H1 (cell line): ENCODE measurements at regions not wholly inside any gene's neighbourhood (a gene's known extent, or its start where the extent isn't known, plus 50 kb on each side); places are given as distances from the start of the nearest gene placed in this dataset.

Experiments used
- CTCF ChIA-PET: fragments of 300-600 bp; sonication (Branson Sonifier 250); formaldehyde crosslinking; loops from one replicate; lab custom pipeline; 2021; ENCODE audit not compliant: partially characterized antibody; lab: Charles Lee
- POLR2A ChIA-PET: fragments of 300-600 bp; sonication (Branson Sonifier 250); formaldehyde crosslinking; loops from one replicate; lab custom pipeline; 2021; ENCODE audit warnings: inconsistent platforms; ENCODE audit not compliant: partially characterized antibody; lab: Charles Lee
- DNase-seq, 2 experiments: peaks; one replicate each; pipeline versions ENCODE4 v3.0.0 to v3.0.0-alpha.2; 2010 to 2022; ENCODE audit warnings: low spot score in 2 of 2, low read depth in 1 of 2, mixed read lengths in 1 of 2
- FAIRE-seq: peaks from 2 replicates; lab custom pipeline; 2011; peaks lifted over from hg19 to GRCh38; lab: Jason Lieb, UNC
- H2AFZ ChIP-seq: 2 replicates; pipeline ENCODE4 v1.8.1; 2012; ENCODE audit warnings: low read length, inconsistent platforms
- H2AK5ac ChIP-seq: 2 replicates; pipeline ENCODE4 v1.6.1; 2013; ENCODE audit warnings: low read depth, low read length
- H2BK120ac ChIP-seq: replicated peaks from 2 replicates; pipeline ENCODE3; 2013; ENCODE audit warnings: low read depth, low read length, inconsistent platforms
- H2BK12ac ChIP-seq: 2 replicates; pipeline ENCODE4 v1.6.1; 2013; ENCODE audit warnings: low read depth, low read length
- H2BK15ac ChIP-seq: 2 replicates; pipeline ENCODE4 v1.6.1; 2013; ENCODE audit warnings: low read length
- H2BK20ac ChIP-seq: 2 replicates; pipeline ENCODE4 v1.6.1; 2013; ENCODE audit warnings: low read length
- H2BK5ac ChIP-seq: 2 replicates; pipeline ENCODE4 v1.6.1; 2013; ENCODE audit warnings: low read depth, low read length
- H3K14ac ChIP-seq: 2 replicates; pipeline ENCODE4 v1.6.1; 2013; ENCODE audit warnings: inconsistent platforms; ENCODE audit not compliant: insufficient read length
- H3K18ac ChIP-seq: 2 replicates; pipeline ENCODE4 v1.6.1; 2013; ENCODE audit warnings: low read length; ENCODE audit errors: extremely low read depth
- H3K23ac ChIP-seq: 2 replicates; pipeline ENCODE4 v1.6.1; 2013; ENCODE audit warnings: inconsistent platforms; ENCODE audit not compliant: insufficient read length
- H3K23me2 ChIP-seq: 2 replicates; pipeline ENCODE4 v1.6.1; 2013; ENCODE audit warnings: low read depth, low read length
- H3K27ac ChIP-seq: 2 replicates; pipeline ENCODE4 v1.6.1; 2011; ENCODE audit warnings: low read depth, low read length, inconsistent platforms
- H3K27me3 ChIP-seq, 4 experiments: replicated peaks in 1 of 4; 1 replicate in 1 of 4; 2 replicates in 3 of 4; pipeline versions ENCODE4 v1.6.1 to v1.8.1; 2011 to 2013; ENCODE audit warnings: low read length in 3 of 4, mild to moderate bottlenecking in 3 of 4, inconsistent platforms in 2 of 4, mixed read lengths in 2 of 4, moderate library complexity in 1 of 4; ENCODE audit not compliant: control insufficient read depth in 3 of 4, insufficient read depth in 3 of 4; ENCODE audit errors: extremely low read depth in 1 of 4
- H3K36me3 ChIP-seq, 4 experiments: 2 replicates each; pipeline versions ENCODE4 v1.6.1 to v1.8.1; 2011 to 2013; ENCODE audit warnings: mild to moderate bottlenecking in 4 of 4, low read length in 3 of 4, moderate library complexity in 2 of 4, control low read depth in 1 of 4, inconsistent platforms in 1 of 4; ENCODE audit not compliant: insufficient read depth in 4 of 4, control insufficient read depth in 2 of 4
- H3K4ac ChIP-seq: replicated peaks from 2 replicates; pipeline ENCODE3; 2013; ENCODE audit warnings: low read length, low read depth, mixed read lengths, inconsistent platforms; ENCODE audit not compliant: insufficient read length
- H3K4me1 ChIP-seq, 4 experiments: replicated peaks in 1 of 4; 1 replicate in 1 of 4; 2 replicates in 3 of 4; pipeline versions ENCODE4 v1.6.1 to v1.8.1; 2011 to 2013; ENCODE audit warnings: low read length in 3 of 4, inconsistent platforms in 2 of 4, mixed read lengths in 1 of 4; ENCODE audit not compliant: insufficient read depth in 4 of 4, control insufficient read depth in 3 of 4
- H3K4me2 ChIP-seq, 2 experiments: 2 replicates each; pipeline versions ENCODE4 v1.6.1 to v1.8.1; 2011 to 2013; ENCODE audit warnings: low read depth in 2 of 2, low read length in 2 of 2, control low read depth in 1 of 2, inconsistent platforms in 1 of 2, mild to moderate bottlenecking in 1 of 2; ENCODE audit not compliant: insufficient read depth in 1 of 2
- H3K4me3 ChIP-seq, 4 experiments: fragments of 200-600, 300-600 bp in 1 of 4; sonication (generic), shearing (Covaris generic), sonication (Bioruptor Twin) in 1 of 4; 2 replicates each; pipeline versions ENCODE4 v1.5.1 to v1.8.1; 2011 to 2016; ENCODE audit warnings: low read length in 4 of 4, low read depth in 3 of 4, control low read depth in 2 of 4, inconsistent platforms in 2 of 4, mild to moderate bottlenecking in 2 of 4, mixed read lengths in 1 of 4, moderate library complexity in 1 of 4; ENCODE audit not compliant: insufficient read depth in 2 of 4; ENCODE audit errors: extremely low read depth in 1 of 4
- H3K56ac ChIP-seq: replicated peaks from 2 replicates; pipeline ENCODE3; 2013; ENCODE audit warnings: low read depth, mild to moderate bottlenecking, mixed read lengths, low read length, inconsistent platforms; ENCODE audit not compliant: insufficient read length
- H3K79me1 ChIP-seq: 2 replicates; pipeline ENCODE4 v1.6.1; 2013; ENCODE audit warnings: low read depth, low read length, control low read depth
- H3K79me2 ChIP-seq, 2 experiments: 2 replicates each; pipeline versions ENCODE4 v1.6.1 to v1.8.1; 2012 to 2013; ENCODE audit warnings: low read length in 2 of 2, mild to moderate bottlenecking in 2 of 2, inconsistent platforms in 1 of 2; ENCODE audit not compliant: insufficient read depth in 2 of 2, control insufficient read depth in 1 of 2
- H3K9ac ChIP-seq, 4 experiments: replicated peaks in 1 of 4; 1 replicate in 1 of 4; 2 replicates in 3 of 4; pipeline versions ENCODE4 v1.6.1 to v1.8.1; 2011 to 2013; ENCODE audit warnings: low read depth in 3 of 4, low read length in 3 of 4, control low read depth in 2 of 4, mild to moderate bottlenecking in 2 of 4, moderate library complexity in 2 of 4, inconsistent platforms in 1 of 4; ENCODE audit errors: extremely low read depth in 1 of 4
- H3K9me3 ChIP-seq, 2 experiments: 2 replicates each; pipeline versions ENCODE4 v1.6.1 to v1.8.1; 2012 to 2013; ENCODE audit warnings: mild to moderate bottlenecking in 2 of 2, moderate library complexity in 2 of 2, control low read depth in 1 of 2, inconsistent platforms in 1 of 2, low read depth in 1 of 2, low read length in 1 of 2, mixed read lengths in 1 of 2; ENCODE audit not compliant: insufficient read depth in 2 of 2
- H4K20me1 ChIP-seq, 2 experiments: replicated peaks in 1 of 2; 2 replicates each; pipeline versions ENCODE3 to v1.8.1; 2011 to 2013; ENCODE audit warnings: inconsistent platforms in 2 of 2, low read length in 2 of 2, mild to moderate bottlenecking in 1 of 2; ENCODE audit not compliant: insufficient read depth in 2 of 2, control insufficient read depth in 1 of 2
- H4K5ac ChIP-seq: 2 replicates; pipeline ENCODE4 v1.6.1; 2013; ENCODE audit warnings: low read length, low read depth, mixed read lengths, inconsistent platforms; ENCODE audit not compliant: insufficient read length
- H4K8ac ChIP-seq: 2 replicates; pipeline ENCODE4 v1.8.0; 2013; ENCODE audit warnings: mild to moderate bottlenecking, moderate library complexity, low read length, inconsistent platforms; ENCODE audit not compliant: insufficient read depth; ENCODE audit errors: extremely low read depth
- H4K91ac ChIP-seq: replicated peaks from 2 replicates; pipeline ENCODE3; 2013; ENCODE audit warnings: low read length, mixed read lengths, inconsistent platforms; ENCODE audit not compliant: insufficient read length
- CHD2 ChIP-seq: IDR thresholded peaks from 2 replicates; pipeline ENCODE4 v1.6.1; 2012; ENCODE audit warnings: low read length, improper control_type of control experiment
- CTBP2 ChIP-seq: IDR thresholded peaks from 2 replicates; pipeline ENCODE4 v1.7.0; 2011; ENCODE audit warnings: borderline replicate concordance, mild to moderate bottlenecking, moderate library complexity, mixed read lengths, low read length; ENCODE audit not compliant: insufficient read depth, insufficient read length
- JUN ChIP-seq: IDR thresholded peaks from 2 replicates; pipeline ENCODE4 v1.6.1; 2011; ENCODE audit warnings: low read depth, mild to moderate bottlenecking, improper control_type of control experiment, low read length
- RAD21 ChIP-seq, 2 experiments: IDR thresholded peaks in 1 of 2; conservative IDR thresholded peaks in 1 of 2; 2 replicates each; pipeline ENCODE4 v1.6.1; 2011; ENCODE audit warnings: low read depth in 2 of 2, low read length in 2 of 2, improper control_type of control experiment in 1 of 2, inconsistent platforms in 1 of 2, mild to moderate bottlenecking in 1 of 2, moderate library complexity in 1 of 2
- SP1 ChIP-seq: IDR thresholded peaks from 2 replicates; pipeline ENCODE4 v1.6.1; 2011; ENCODE audit warnings: low read depth, low read length
- WGBS, 2 experiments: shearing (Covaris generic) in 1 of 2; methylation state at CpG; one replicate each; pipeline versions ENCODE4 v1.1.6 to v1.1.7; 2013 to 2015; ENCODE audit warnings: low lambda C conversion rate in 2 of 2, mixed read lengths in 2 of 2, inconsistent platforms in 1 of 2, low coverage in 1 of 2, missing lambda C conversion rate in 1 of 2; ENCODE audit not compliant: insufficient replicate concordance in 2 of 2, insufficient coverage in 1 of 2, insufficient read length in 1 of 2; ENCODE audit errors: extremely low coverage in 1 of 2, missing lambda C conversion rate in 1 of 2; 5-methylcytosine and 5-hydroxymethylcytosine counted together

DNA sequence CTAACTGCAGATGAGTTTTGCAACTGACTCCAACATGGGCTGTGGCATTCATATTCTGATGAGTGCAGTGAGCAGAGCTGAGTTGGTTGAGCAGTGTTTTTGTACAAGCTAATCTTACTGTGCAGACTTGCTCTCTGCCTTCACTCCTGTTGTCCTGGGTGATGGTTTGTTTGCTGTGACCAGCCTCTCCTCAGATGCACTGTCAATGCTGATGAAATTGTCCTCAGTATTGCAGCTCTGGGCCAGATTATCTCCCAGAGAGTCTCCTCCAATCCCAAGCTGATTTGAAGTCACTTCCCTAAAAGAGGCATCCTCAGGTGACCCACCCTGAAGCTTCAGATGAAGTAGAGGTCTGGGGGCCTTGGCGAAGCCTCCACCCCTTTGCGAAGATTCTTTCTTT lies 581.8 kb downstream of the ACTL7B start:
- Histone ChIP-seq H3K14ac (no peak overlapping the region), H2AK5ac (no peak overlapping the region), H3K9me3 (no peaks in the 10 kb centered on the region), H3K79me2 (no peaks in the 10 kb centered on the region), H3K27ac (no peak overlapping the region), H3K9ac (no peak overlapping the region), H4K91ac (no peak overlapping the region), H4K20me1 (no peaks in the 10 kb centered on the region), H3K4me1 (peaks cover 5 to 12% (median 7%) of the 10 kb centered on the region in 4 experiments; a peak in 5 of 7 replicates), H3K27me3 (no peaks in the 10 kb centered on the region), H2BK20ac (no peak overlapping the region), H3K4me3 (no peak overlapping the region), H3K4ac (no peak overlapping the region), H3K79me1 (no peaks in the 10 kb centered on the region), H4K5ac (no peak overlapping the region), H4K8ac (no peak overlapping the region), H2BK12ac (no peak overlapping the region), H2AFZ (no peak overlapping the region), H2BK15ac (no peak overlapping the region), H3K23me2 (no peaks in the 10 kb centered on the region), H3K56ac (no peak overlapping the region), H3K36me3 (no peaks in the 10 kb centered on the region), H3K18ac (no peak overlapping the region), H2BK5ac (no peak overlapping the region), H3K4me2 (no peak overlapping the region), H2BK120ac (no peak overlapping the region), H3K23ac (no peak overlapping the region)
- CTCF ChIA-PET: interaction anchor here (0.6 to 2.1 kb wide), 6 partner anchors 11 to 684 kb away, joined by 3 to 8 read pairs (median 3); no protein-coding TSS in a partner anchor
- POLR2A ChIA-PET: no interaction called here
- WGBS, 2 experiments: 90% methylated on average over 2 of the region's 2 CpGs; no CpG with 5 or more reads in 1 of the 2 experiments
- no peak for FAIRE-seq
- no peak for DNase-seq
- TF ChIP-seq JUN (no peak), CHD2 (no peak), RAD21 (IDR thresholded peaks at IDR 0.05 in 1 of 2, conservative IDR thresholded peaks at IDR 0.05 in 1 of 2; ENCODE audit: low read depth in 2 of 2, low read length in 2 of 2) (no peak), SP1 (no peak), CTBP2 (no peak)
